ENCODE measurements at regions not wholly inside any gene's neighbourhood (a gene's known extent, or its start where the extent isn't known, plus 50 kb on each side); places are given as distances from the start of the nearest gene placed in this dataset.

DNA sequence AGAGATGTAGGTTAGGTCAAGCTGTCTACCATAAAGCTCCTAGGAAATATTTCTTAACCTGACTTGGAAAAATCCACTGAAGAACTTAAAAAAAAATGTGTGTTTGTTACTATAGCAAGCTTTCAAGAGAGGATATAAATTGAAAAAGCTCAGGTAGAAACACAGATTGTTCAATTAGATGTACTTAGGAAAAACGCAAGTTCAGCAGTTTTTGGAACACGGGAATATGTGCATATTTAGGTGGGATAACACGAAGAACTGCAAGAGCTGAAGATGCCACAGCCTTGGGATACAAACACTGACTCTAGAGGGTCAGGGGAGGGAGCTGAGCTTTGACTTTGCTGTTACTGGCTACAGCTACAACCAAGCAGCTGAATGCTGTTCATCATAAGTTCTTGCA, 77.8 kb upstream of the FSHB start:
- DNase-seq (ENCODE audit: low read depth in 4 of 4, low spot score in 3 of 4), result no peak

DNA sequence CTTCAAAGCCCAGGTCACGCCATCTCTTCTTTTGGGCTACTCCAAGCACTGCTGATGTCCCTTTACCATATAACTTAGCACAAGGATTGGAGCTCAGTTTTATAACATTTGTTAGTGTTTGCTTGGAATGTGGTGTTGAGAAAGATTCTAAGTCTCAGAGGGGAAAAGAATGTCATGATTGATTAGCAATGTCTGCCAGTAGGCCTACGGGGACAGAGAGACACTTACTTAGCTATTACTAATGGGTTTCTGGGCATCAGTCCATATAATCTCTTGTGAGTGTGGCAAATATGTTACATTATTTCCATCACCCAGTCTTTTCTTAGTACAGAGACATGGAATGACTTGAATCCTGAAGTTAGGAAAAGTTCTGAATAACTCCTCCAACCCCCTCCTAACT, 75.4 kb upstream of the FSHB start:
- no peak for DNase-seq (ENCODE audit: low read depth in 4 of 4, low spot score in 3 of 4)

GRCh38 chr11:30159546-30159945, 71.3 kb upstream of the FSHB start:
- DNase-seq (ENCODE audit: low read depth in 4 of 4, low spot score in 3 of 4), result no peak

- no peak for DNase-seq (ENCODE audit: low read depth in 4 of 4, low spot score in 3 of 4)
Observed at GRCh38 chr11:30165652-30166051, 65.2 kb upstream of the FSHB start.

GRCh38 chr11:30171661-30172060, 59.2 kb upstream of the FSHB start:
- no peak for DNase-seq (ENCODE audit: low read depth in 4 of 4, low spot score in 3 of 4)

DNA sequence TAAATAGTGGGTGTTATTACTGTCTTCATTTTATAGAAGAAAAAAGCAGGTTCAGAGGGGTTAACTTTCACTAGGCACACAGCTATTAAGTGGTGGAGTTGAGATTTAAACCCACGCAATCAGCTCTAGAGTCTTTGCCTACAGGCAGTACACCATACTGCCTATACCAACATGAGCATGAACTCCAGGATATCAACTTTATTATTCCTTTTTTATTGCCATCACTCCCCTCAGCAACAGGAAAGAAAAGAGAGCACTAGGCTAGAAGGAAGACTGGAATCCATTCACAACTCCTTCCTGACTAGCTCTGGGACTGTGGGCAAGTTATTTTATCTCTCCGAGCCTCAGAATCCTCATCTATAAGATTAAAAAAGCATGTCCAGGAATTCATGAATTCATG, 58.7 kb upstream of the FSHB start:
- no peak for DNase-seq (ENCODE audit: low read depth in 4 of 4, low spot score in 3 of 4)

DNA sequence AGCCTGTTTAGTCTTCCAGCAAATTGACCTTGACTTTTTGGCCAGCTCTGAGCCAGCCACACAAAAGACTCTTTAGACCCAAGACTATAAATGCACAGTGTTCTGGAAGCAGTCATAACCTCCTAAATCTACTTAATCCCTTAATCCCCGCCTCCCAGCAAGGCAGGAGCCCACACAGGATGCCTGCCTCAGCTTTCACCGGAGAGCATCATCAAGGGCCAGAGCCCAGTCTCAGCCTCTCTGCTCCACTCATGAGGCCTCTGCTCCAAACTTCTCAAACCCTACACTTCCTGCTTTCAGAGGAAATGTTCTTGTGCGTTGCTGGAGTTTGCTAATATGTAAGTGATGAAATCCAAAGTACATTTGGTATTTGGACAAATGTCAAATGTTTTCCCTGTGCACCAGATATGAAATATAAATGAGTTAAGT, 57.9 kb upstream of the FSHB start:
- no peak for DNase-seq (ENCODE audit: low read depth in 4 of 4, low spot score in 3 of 4)

DNA sequence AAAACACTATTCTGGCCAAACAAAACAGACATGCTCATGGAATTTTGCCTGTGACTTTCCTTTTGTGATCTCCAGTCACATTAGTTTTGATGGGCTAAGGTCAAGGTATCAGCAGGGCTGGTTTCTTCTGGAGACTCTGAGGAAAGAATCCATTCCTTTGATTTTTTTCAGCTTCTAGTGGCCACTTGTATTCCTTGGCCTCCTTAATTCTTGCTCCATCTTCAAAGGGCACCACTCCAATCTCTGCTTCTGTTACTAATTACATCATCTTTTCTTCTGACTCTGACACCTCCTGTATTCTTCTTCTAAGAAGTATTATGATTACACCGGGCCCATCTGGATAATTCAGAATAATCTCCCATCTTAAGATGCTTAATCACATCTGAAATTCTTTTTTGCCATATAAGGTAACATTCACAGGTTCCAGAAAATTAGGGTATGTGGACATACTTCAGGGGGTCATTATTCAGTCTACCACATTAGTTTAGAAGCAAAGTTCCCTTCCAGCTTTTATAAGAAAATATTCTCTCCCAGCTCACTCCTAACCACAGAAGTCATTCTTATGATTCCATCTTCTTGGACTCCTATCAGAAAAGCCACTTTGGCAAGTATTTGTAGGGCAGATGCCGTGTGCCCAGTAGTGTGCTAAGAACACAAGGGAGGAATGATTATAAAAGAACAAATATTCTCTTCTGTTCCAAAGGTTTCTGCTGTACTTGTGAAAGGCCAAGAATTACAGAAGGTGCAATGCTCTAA, 56.4 kb upstream of the FSHB start:
- no peak for DNase-seq (ENCODE audit: low read depth in 4 of 4, low spot score in 3 of 4)

Measured in right renal pelvis (tissue), 4 donors.